GM23248 (cell line): ENCODE measurements at regions not wholly inside any gene's neighbourhood (a gene's known extent, or its start where the extent isn't known, plus 50 kb on each side); places are given as distances from the start of the nearest gene placed in this dataset.

Experiments used
- DNase-seq: peaks from one replicate; pipeline ENCODE4 v3.0.0-alpha.2; 2015
- H2AFZ ChIP-seq: fragments of 200-600 bp; sonication (generic); 2 replicates; pipeline ENCODE4 v1.6.1; 2016; ENCODE audit warnings: antibody characterized with exemption
- H3F3A ChIP-seq: fragments of 200-600 bp; sonication (generic); 2 replicates; pipeline ENCODE4 v1.6.1; 2016; ENCODE audit warnings: mild to moderate bottlenecking, antibody characterized with exemption, mixed run types; ENCODE audit not compliant: insufficient read depth
- H3K27ac ChIP-seq: fragments of 200-600 bp; sonication (generic); 2 replicates; pipeline ENCODE4 v1.5.1; 2016; ENCODE audit warnings: mild to moderate bottlenecking
- H3K27me3 ChIP-seq: fragments of 200-600 bp; sonication (generic); replicated peaks from 2 replicates; pipeline ENCODE4 v1.6.1; 2016; ENCODE audit warnings: mild to moderate bottlenecking; ENCODE audit not compliant: insufficient read depth
- H3K36me3 ChIP-seq: fragments of 200-600 bp; sonication (generic); 2 replicates; pipeline ENCODE4 v1.6.1; 2016; ENCODE audit warnings: low read depth, mild to moderate bottlenecking
- H3K4me1 ChIP-seq: fragments of 200-600 bp; sonication (generic); 2 replicates; pipeline ENCODE4 v1.6.1; 2016; ENCODE audit warnings: mild to moderate bottlenecking; ENCODE audit not compliant: insufficient read depth
- H3K4me2 ChIP-seq: fragments of 200-600 bp; sonication (generic); one replicate; pipeline ENCODE4 v1.6.1; 2016; ENCODE audit warnings: mild to moderate bottlenecking; ENCODE audit not compliant: unreplicated experiment
- H3K4me3 ChIP-seq: fragments of 200-600 bp; sonication (generic); 2 replicates; pipeline ENCODE4 v1.5.1; 2016; ENCODE audit warnings: mild to moderate bottlenecking
- H3K79me2 ChIP-seq: fragments of 200-600 bp; sonication (generic); 2 replicates; pipeline ENCODE4 v1.6.1; 2016; ENCODE audit warnings: mild to moderate bottlenecking; ENCODE audit not compliant: insufficient read depth
- H3K9ac ChIP-seq: fragments of 200-600 bp; sonication (generic); 2 replicates; pipeline ENCODE4 v1.6.1; 2016; ENCODE audit warnings: mild to moderate bottlenecking
- H3K9me2 ChIP-seq: fragments of 200-600 bp; sonication (generic); 2 replicates; pipeline ENCODE4 v1.6.1; 2016; ENCODE audit warnings: mixed run types, mild to moderate bottlenecking, moderate library complexity; ENCODE audit not compliant: insufficient read depth
- H3K9me3 ChIP-seq: fragments of 200-600 bp; sonication (generic); one replicate; pipeline ENCODE4 v1.6.1; 2017; ENCODE audit warnings: low read depth
- H4K20me1 ChIP-seq: fragments of 200-600 bp; sonication (generic); 2 replicates; pipeline ENCODE4 v1.6.0; 2016; ENCODE audit not compliant: insufficient read depth
- EZH2 ChIP-seq: fragments of 200-600 bp; sonication (generic); IDR thresholded peaks from 2 replicates; pipeline ENCODE4 v1.6.1; 2018; ENCODE audit warnings: antibody characterized with exemption, mild to moderate bottlenecking; ENCODE audit not compliant: insufficient read depth, poor library complexity, severe bottlenecking
- EZH2phosphoT487 ChIP-seq: fragments of 200-600 bp; sonication (generic); IDR thresholded peaks from 2 replicates; pipeline ENCODE4 v1.6.1; 2018; ENCODE audit warnings: antibody characterized with exemption, moderate library complexity, mild to moderate bottlenecking, low read depth; ENCODE audit not compliant: insufficient read depth
- WGBS, 2 experiments: methylation state at CpG; one replicate each; pipeline ENCODE4 v1.1.6; 2015 to 2017; ENCODE audit warnings: low lambda C conversion rate in 2 of 2, low coverage in 1 of 2; ENCODE audit errors: missing lambda C conversion rate in 2 of 2; 5-methylcytosine and 5-hydroxymethylcytosine counted together
- in situ Hi-C: fragments of 300-500 bp; cut with MboI; formaldehyde crosslinking; loops from 2 replicates; pipeline ENCODE4 v1.15.0; 2020

DNA sequence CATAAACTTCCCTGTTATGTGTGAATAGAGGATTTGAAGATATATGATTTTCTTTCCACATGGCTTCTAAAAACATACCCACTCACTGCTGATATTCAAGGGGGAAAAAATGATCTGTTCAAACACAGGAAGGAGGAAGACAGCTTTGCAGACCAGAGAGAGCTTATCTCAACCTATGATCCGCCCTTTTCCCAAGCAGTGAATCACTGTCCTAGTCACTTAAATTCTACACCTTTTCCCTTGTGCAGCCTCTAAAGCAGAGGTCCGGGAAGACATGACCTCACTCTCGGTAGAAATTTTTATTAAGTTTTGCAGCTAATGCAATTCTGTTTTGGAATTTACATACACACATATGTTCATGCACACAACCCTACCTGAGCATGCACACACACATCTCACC is 197.2 kb downstream of the DIRAS2 start:
- H4K20me1 ChIP-seq = no peaks in the 10 kb centered on the region
- no peak for DNase-seq
- H3K9me3 ChIP-seq = no peaks in the 10 kb centered on the region
- H3F3A ChIP-seq = no peaks in the 10 kb centered on the region
- no peaks in the 10 kb centered on the region for H3K36me3 ChIP-seq
- no peak overlapping the region for H3K4me3 ChIP-seq
- H3K27ac ChIP-seq = no peak overlapping the region
- TF ChIP-seq EZH2 (no peak), EZH2phosphoT487 (no peak)
- no peak overlapping the region for H3K4me2 ChIP-seq
- H3K9me2 ChIP-seq = no peaks in the 10 kb centered on the region
- 9 to 20% methylated on average over 3 of the region's 3 CpGs for WGBS, 2 experiments
- no peak overlapping the region for H3K9ac ChIP-seq
- in situ Hi-C loops = no loop called here
- no peak overlapping the region for H2AFZ ChIP-seq
- H3K27me3 ChIP-seq = no peaks in the 10 kb centered on the region
- H3K79me2 ChIP-seq = no peaks in the 10 kb centered on the region
- H3K4me1 ChIP-seq = no peaks in the 10 kb centered on the region

DNA sequence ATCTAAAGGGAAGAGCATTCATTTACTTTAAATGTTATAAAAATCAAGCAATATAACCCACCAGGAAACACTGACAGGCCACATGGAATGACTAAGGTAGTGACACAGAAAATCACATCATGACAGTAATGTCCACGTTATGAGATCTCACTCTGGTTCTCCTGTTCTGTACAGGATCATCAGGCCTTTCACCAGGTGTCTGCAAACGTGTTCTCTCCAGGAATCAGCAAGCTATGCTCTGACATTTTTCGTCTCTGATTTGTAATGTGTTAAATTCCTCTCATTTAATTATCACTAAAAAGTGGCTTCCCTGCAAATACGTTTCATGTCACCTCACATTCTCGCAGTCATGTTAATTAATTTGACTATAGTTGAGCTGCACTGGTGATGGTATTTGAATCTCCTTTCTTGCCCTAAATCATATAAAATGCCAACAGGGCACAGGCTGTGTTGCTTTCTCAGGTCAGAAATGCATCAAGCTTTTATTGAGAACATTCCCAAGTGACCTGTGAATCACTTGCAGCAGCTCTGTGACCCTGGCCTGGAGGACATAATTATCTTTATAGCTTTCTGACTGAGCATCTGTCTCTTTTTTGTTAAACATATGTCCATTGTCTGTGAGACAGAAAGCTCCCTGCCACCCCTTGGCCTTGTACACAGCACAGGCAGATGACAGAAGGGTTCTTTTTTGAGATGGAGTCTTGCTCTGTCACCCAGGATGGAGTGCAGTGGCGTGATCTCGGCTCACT is 196.2 kb downstream of the DIRAS2 start:
- in situ Hi-C loops = no loop called here
- H3F3A ChIP-seq = no peaks in the 10 kb centered on the region
- no peaks in the 10 kb centered on the region for H3K9me3 ChIP-seq
- H4K20me1 ChIP-seq = no peaks in the 10 kb centered on the region
- H3K27me3 ChIP-seq = no peaks in the 10 kb centered on the region
- no peak overlapping the region for H3K27ac ChIP-seq
- no peak overlapping the region for H3K4me2 ChIP-seq
- TF ChIP-seq EZH2phosphoT487 = no peak
- TF ChIP-seq EZH2 = no peak
- H3K79me2 ChIP-seq = no peaks in the 10 kb centered on the region
- no peak overlapping the region for H3K9ac ChIP-seq
- no peak for DNase-seq
- H2AFZ ChIP-seq = no peak overlapping the region
- WGBS, 2 experiments = 1 to 5% methylated on average over 7 of the region's 7 CpGs
- H3K4me3 ChIP-seq = no peak overlapping the region
- no peaks in the 10 kb centered on the region for H3K4me1 ChIP-seq
- H3K36me3 ChIP-seq = no peaks in the 10 kb centered on the region
- H3K9me2 ChIP-seq = no peaks in the 10 kb centered on the region

DNA sequence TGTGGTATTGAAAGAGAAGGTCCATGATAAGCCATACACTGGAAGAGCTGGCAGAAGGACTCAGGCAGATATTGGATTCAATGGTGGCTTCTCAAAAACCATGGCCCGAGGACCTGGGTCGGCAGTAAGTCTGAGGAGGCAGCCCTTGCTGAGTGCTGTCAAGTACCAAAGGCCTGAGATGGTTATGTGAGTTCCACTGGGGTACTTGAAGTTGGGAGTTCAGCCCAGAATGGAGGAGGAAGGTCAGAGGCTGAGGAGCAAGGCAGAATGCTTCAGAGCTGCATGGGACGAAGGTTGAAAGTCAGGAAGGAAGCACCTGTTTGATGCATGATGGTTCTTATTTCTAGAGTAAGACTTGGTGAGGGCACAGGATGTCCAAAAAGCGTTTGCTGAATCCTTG is 194.9 kb downstream of the DIRAS2 start:
- in situ Hi-C loops = no loop called here
- no peak overlapping the region for H3K27ac ChIP-seq

DNA sequence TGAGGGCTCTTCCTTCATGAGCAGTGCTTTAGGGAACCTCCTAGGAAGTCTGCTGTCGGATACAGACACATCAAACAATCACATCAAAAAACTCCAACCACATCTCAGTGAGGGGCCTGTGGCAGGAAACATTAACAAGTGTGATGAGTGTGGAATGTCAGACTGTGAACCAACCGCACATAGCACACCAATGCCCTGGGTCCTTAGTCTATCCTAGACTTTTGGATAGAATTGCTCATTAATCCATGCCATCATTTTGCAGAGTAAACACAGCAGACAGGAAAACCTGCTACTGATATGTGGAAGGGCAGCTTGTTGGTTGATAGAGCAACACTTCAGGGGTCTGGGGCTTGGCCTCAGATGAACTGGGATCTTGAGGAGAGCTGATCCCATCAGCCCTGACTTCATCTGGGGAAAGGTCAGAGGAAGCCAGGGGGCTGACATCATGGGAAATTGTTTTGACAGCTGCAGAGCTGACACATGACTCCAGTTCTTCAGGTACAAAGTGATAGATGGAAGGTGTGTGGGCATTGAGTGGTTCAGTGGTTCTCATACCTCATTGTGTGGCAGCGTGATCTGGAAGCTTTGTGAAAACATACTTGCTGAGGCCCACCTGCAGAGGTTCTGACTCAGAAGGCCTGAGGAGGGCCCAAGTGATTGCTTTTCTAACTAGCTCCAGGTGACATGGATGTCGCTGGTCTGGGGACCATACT is 193.3 kb downstream of the DIRAS2 start:
- no peak for DNase-seq
- in situ Hi-C loops = no loop called here
- no peaks in the 10 kb centered on the region for H3K9me3 ChIP-seq
- TF ChIP-seq EZH2phosphoT487 = no peak
- no peak for TF ChIP-seq EZH2
- H3K27me3 ChIP-seq = no peaks in the 10 kb centered on the region
- H3K9ac ChIP-seq = no peak overlapping the region
- H3K9me2 ChIP-seq = no peaks in the 10 kb centered on the region
- H3F3A ChIP-seq = no peaks in the 10 kb centered on the region
- H2AFZ ChIP-seq = no peak overlapping the region
- H3K4me2 ChIP-seq = no peak overlapping the region
- H3K4me3 ChIP-seq = no peak overlapping the region
- H3K27ac ChIP-seq = no peak overlapping the region
- no peaks in the 10 kb centered on the region for H3K4me1 ChIP-seq
- no peaks in the 10 kb centered on the region for H3K79me2 ChIP-seq
- WGBS, 2 experiments = 23% methylated on average over 4 of the region's 4 CpGs
- no peaks in the 10 kb centered on the region for H3K36me3 ChIP-seq
- no peaks in the 10 kb centered on the region for H4K20me1 ChIP-seq

More for the DNA sequence above, 194.9 kb downstream of the DIRAS2 start:
- Histone ChIP-seq H3K4me3 (no peak overlapping the region), H2AFZ (no peak overlapping the region), H3K9me2 (no peaks in the 10 kb centered on the region), H3K36me3 (no peaks in the 10 kb centered on the region), H3K79me2 (no peaks in the 10 kb centered on the region), H3K27me3 (no peaks in the 10 kb centered on the region), H3K9me3 (no peaks in the 10 kb centered on the region), H3F3A (no peaks in the 10 kb centered on the region), H3K4me1 (no peaks in the 10 kb centered on the region), H3K9ac (no peak overlapping the region), H3K4me2 (no peak overlapping the region), H4K20me1 (no peaks in the 10 kb centered on the region)
- DNase-seq = no peak
- WGBS, 2 experiments = 13 to 22% methylated on average over 4 of the region's 4 CpGs
- TF ChIP-seq EZH2phosphoT487 (no peak), EZH2 (no peak)
